PC-9 (cell line): ENCODE measurements at regions not wholly inside any gene's neighbourhood (a gene's known extent, or its start where the extent isn't known, plus 50 kb on each side); places are given as distances from the start of the nearest gene placed in this dataset.

Experiments
- EZH2 ChIP-seq: fragments of 200-600 bp; sonication (generic); IDR thresholded peaks from 2 replicates; pipeline ENCODE4 v1.8.0; 2017; ENCODE audit warnings: antibody characterized with exemption, low read depth
- TF ChIP-seq, protein P1 (sequence below): fragments of 200-600 bp; sonication (generic); conservative IDR thresholded peaks from 2 replicates; pipeline ENCODE4 v1.6.1; 2017; ENCODE audit warnings: mixed run types, antibody characterized with exemption, mild to moderate bottlenecking, moderate library complexity

DNA sequence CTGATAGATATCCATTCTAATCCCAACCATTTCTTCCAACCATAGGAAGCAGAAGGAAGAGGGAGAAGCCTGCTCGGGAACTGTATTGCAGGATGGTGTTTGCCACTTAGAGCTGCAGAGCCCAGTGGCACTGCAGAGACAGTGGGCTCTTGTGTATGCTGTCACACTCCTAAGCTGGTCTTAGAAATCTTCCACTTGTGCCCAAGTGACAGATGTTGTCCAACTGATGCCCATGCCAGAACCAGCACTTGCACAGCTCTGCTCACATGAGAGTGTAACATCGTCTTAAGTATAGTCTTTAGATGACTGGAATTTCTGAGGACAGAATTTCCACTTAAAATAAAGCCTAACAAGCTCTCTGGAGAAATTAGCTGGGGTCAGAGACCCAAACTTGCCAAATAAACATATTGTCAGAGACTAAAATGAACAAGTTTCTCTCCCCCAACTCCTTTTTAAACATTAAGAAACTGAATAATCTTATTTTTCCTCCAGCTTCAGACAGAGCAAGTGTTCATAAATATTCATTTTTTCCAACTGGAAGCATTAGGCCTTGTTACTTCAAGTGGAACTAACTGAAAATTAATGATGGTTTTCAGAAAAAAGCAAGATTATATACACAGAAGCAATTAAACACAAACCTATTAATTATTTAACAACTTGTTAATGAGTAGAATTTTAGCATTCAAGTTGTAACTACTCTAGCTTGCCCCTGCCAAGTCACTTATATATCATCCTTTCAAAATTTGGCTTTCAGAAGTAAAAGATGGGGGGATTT is 577.3 kb downstream of the AJAP1 start:
- TF ChIP-seq, protein P1, sequence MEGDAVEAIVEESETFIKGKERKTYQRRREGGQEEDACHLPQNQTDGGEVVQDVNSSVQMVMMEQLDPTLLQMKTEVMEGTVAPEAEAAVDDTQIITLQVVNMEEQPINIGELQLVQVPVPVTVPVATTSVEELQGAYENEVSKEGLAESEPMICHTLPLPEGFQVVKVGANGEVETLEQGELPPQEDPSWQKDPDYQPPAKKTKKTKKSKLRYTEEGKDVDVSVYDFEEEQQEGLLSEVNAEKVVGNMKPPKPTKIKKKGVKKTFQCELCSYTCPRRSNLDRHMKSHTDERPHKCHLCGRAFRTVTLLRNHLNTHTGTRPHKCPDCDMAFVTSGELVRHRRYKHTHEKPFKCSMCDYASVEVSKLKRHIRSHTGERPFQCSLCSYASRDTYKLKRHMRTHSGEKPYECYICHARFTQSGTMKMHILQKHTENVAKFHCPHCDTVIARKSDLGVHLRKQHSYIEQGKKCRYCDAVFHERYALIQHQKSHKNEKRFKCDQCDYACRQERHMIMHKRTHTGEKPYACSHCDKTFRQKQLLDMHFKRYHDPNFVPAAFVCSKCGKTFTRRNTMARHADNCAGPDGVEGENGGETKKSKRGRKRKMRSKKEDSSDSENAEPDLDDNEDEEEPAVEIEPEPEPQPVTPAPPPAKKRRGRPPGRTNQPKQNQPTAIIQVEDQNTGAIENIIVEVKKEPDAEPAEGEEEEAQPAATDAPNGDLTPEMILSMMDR: no peak
- TF ChIP-seq EZH2: no peak
